Vagina (tissue), 2 donors: ENCODE measurements at regions not wholly inside any gene's neighbourhood (a gene's known extent, or its start where the extent isn't known, plus 50 kb on each side); places are given as distances from the start of the nearest gene placed in this dataset.

Source experiments
- POLR2A ChIP-seq, 2 donors: fragments of 450-650 bp; IDR thresholded peaks; one replicate each; pipeline ENCODE4 v1.6.1; 2017; ENCODE audit warnings: antibody characterized with exemption in 2 of 2, mild to moderate bottlenecking in 2 of 2, moderate library complexity in 2 of 2
- POLR2AphosphoS5 ChIP-seq, 2 donors: sonication (generic); formaldehyde crosslinking; IDR thresholded peaks; one replicate each; pipeline ENCODE4 v1.9.0; 2017; ENCODE audit warnings: antibody characterized with exemption in 2 of 2, mild to moderate bottlenecking in 2 of 2, low read depth in 1 of 2; ENCODE audit not compliant: insufficient read depth in 1 of 2
- TF ChIP-seq, protein P1 (sequence below), 3 experiments: fragments of 450-650 bp in 2 of 3; fragments of 200-600 bp in 1 of 3; sonication (generic) in 1 of 3; IDR thresholded peaks; one replicate each; pipeline ENCODE4 v1.5.1; 2017 to 2019; ENCODE audit warnings: antibody characterized with exemption in 3 of 3, mild to moderate bottlenecking in 2 of 3, moderate library complexity in 2 of 3

DNA sequence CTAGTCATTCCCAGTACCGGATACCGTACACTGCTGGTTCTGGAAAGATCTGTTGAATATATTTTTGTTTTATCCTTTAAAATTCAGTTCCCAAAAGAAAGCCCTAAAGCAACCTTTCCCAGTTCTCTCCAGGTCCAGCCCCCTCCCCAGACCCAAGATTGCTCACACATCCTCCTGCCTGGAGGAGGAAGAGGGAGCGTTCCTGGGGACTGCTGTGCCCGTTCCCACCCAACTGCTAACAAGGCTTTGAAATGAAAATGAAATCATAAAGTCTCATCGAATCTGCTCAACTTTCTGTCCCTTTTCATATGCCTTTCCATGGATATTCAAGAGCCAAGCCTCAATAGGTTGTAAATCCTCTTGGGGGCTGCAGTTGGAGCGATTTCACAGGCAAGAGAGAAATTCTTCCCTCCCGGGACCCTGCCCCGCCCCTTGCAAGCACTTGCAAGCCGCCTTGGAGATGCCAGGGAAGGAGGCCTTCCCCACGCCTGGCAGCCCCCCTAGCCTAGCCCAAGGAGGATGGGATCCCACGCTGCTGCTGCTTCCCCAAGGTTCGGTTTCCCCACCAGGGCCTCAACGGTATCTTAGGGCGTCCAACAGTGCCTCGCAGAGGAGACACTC is 113.2 kb upstream of the CACHD1 start:
- TF ChIP-seq, protein P1, sequence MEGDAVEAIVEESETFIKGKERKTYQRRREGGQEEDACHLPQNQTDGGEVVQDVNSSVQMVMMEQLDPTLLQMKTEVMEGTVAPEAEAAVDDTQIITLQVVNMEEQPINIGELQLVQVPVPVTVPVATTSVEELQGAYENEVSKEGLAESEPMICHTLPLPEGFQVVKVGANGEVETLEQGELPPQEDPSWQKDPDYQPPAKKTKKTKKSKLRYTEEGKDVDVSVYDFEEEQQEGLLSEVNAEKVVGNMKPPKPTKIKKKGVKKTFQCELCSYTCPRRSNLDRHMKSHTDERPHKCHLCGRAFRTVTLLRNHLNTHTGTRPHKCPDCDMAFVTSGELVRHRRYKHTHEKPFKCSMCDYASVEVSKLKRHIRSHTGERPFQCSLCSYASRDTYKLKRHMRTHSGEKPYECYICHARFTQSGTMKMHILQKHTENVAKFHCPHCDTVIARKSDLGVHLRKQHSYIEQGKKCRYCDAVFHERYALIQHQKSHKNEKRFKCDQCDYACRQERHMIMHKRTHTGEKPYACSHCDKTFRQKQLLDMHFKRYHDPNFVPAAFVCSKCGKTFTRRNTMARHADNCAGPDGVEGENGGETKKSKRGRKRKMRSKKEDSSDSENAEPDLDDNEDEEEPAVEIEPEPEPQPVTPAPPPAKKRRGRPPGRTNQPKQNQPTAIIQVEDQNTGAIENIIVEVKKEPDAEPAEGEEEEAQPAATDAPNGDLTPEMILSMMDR (IDR thresholded peaks at IDR 0.05), result no peak
- TF ChIP-seq POLR2AphosphoS5 (IDR thresholded peaks at IDR 0.05; ENCODE audit: insufficient read depth in 1 of 2, low read depth in 1 of 2), result no peak
- TF ChIP-seq POLR2A (IDR thresholded peaks at IDR 0.05), result no peak
